IMR-90 (cell line): ENCODE measurements at regions not wholly inside any gene's neighbourhood (a gene's known extent, or its start where the extent isn't known, plus 50 kb on each side); places are given as distances from the start of the nearest gene placed in this dataset.
A peak's percentile ranks its signal among the peaks of the same experiment; 100 is the strongest.

ENCODE experiments used
- ATAC-seq: fragments of 200-7000 bp; cut with Tn5 transposase; 2 replicates; pipeline ENCODE4 v1.9.1; 2020; ENCODE audit warnings: low read depth, mild to moderate bottlenecking, moderate library complexity
- BruUV-seq: library from RNA; stranded (reverse); fragments of 400-500 nt; replicated peaks from 2 replicates; lab custom pipeline; 2021; lab: Mats Ljungman, UMichigan
- CTCF ChIA-PET: fragments of 300-600 bp; formaldehyde crosslinking; extraction: SDS; loops from one replicate; lab custom pipeline; 2021; ENCODE audit warnings: antibody characterized with exemption; lab: Yijun Ruan, JAX
- POLR2A ChIA-PET: fragments of 300-600 bp; sonication (Branson Sonifier 250); formaldehyde crosslinking; loops from one replicate; lab custom pipeline; 2022; ENCODE audit warnings: antibody characterized with exemption; ENCODE audit not compliant: unreplicated experiment; lab: Charles Lee
- DNase-seq: peaks from one replicate; pipeline ENCODE4 v3.0.0; 2013
- H2AFZ ChIP-seq: replicated peaks from 2 replicates; pipeline ENCODE3; 2013; ENCODE audit warnings: low read length, mild to moderate bottlenecking; ENCODE audit not compliant: poor library complexity
- H2AK5ac ChIP-seq: 2 replicates; pipeline ENCODE4 v1.6.1; 2013; ENCODE audit warnings: low read depth, low read length, inconsistent platforms
- H2AK9ac ChIP-seq: replicated peaks from 2 replicates; pipeline ENCODE3; 2013; ENCODE audit warnings: mild to moderate bottlenecking, low read depth, low read length, moderate library complexity; ENCODE audit not compliant: poor library complexity
- H2BK120ac ChIP-seq: 2 replicates; pipeline ENCODE4 v1.6.1; 2013; ENCODE audit warnings: low read depth, low read length, inconsistent platforms
- H2BK15ac ChIP-seq: 3 replicates; pipeline ENCODE4 v1.6.1; 2013; ENCODE audit warnings: low read depth, low read length, inconsistent platforms
- H2BK20ac ChIP-seq: 2 replicates; pipeline ENCODE4 v1.6.1; 2013; ENCODE audit warnings: low read depth, mild to moderate bottlenecking, inconsistent platforms, low read length, moderate library complexity
- H2BK5ac ChIP-seq: 2 replicates; pipeline ENCODE4 v1.6.1; 2013; ENCODE audit warnings: mild to moderate bottlenecking, low read depth, low read length, inconsistent platforms; ENCODE audit not compliant: poor library complexity, severe bottlenecking
- H3K14ac ChIP-seq: replicated peaks from 2 replicates; pipeline ENCODE4 v1.6.1; 2013; ENCODE audit warnings: low read depth, low read length, inconsistent platforms
- H3K18ac ChIP-seq: 2 replicates; pipeline ENCODE4 v1.6.1; 2013; ENCODE audit warnings: low read depth, low read length, control low read depth
- H3K23ac ChIP-seq: 2 replicates; pipeline ENCODE4 v1.6.1; 2013; ENCODE audit warnings: low read depth, low read length, inconsistent platforms
- H3K27ac ChIP-seq: 2 replicates; pipeline ENCODE4 v1.5.1; 2013; ENCODE audit warnings: mild to moderate bottlenecking, control low read depth, low read length; ENCODE audit not compliant: insufficient read depth
- H3K27me3 ChIP-seq: 2 replicates; pipeline ENCODE4 v1.6.1; 2013; ENCODE audit warnings: low read length; ENCODE audit not compliant: control insufficient read depth, insufficient read depth
- H3K36me3 ChIP-seq: 2 replicates; pipeline ENCODE4 v1.6.1; 2013; ENCODE audit warnings: low read length, mixed read lengths; ENCODE audit not compliant: control insufficient read depth, insufficient read depth
- H3K4ac ChIP-seq: 2 replicates; pipeline ENCODE4 v1.6.1; 2013; ENCODE audit warnings: low read depth, low read length, inconsistent platforms
- H3K4me1 ChIP-seq: 2 replicates; pipeline ENCODE4 v1.6.1; 2013; ENCODE audit warnings: low read length, mixed read lengths; ENCODE audit not compliant: control insufficient read depth, insufficient read depth
- H3K4me2 ChIP-seq: 2 replicates; pipeline ENCODE4 v1.6.1; 2013; ENCODE audit warnings: low read depth, mild to moderate bottlenecking, control low read depth, low read length, moderate library complexity
- H3K4me3 ChIP-seq: 2 replicates; pipeline ENCODE4 v1.5.1; 2013; ENCODE audit warnings: low read depth, mild to moderate bottlenecking, control low read depth, low read length, moderate library complexity; ENCODE audit not compliant: insufficient read depth
- H3K56ac ChIP-seq: 2 replicates; pipeline ENCODE4 v1.6.1; 2013; ENCODE audit warnings: low read length, inconsistent platforms; ENCODE audit not compliant: insufficient read depth; ENCODE audit errors: extremely low read depth
- H3K79me1 ChIP-seq, 2 experiments: 2 replicates each; pipeline ENCODE4 v1.6.1; 2013; ENCODE audit warnings: low read length in 2 of 2, inconsistent platforms in 1 of 2, low read depth in 1 of 2
- H3K9ac ChIP-seq: 2 replicates; pipeline ENCODE4 v1.6.1; 2013; ENCODE audit warnings: low read depth, low read length, control low read depth
- H3K9me1 ChIP-seq: 2 replicates; pipeline ENCODE4 v1.6.1; 2013; ENCODE audit warnings: low read length, inconsistent platforms; ENCODE audit not compliant: insufficient read depth
- H3K9me3 ChIP-seq: 2 replicates; pipeline ENCODE4 v1.6.1; 2013; ENCODE audit warnings: low read length; ENCODE audit not compliant: control insufficient read depth, insufficient read depth
- H4K20me1 ChIP-seq: 2 replicates; pipeline ENCODE4 v1.6.1; 2013; ENCODE audit warnings: low read length, inconsistent platforms; ENCODE audit not compliant: insufficient read depth
- H4K5ac ChIP-seq: 2 replicates; pipeline ENCODE4 v1.6.1; 2013; ENCODE audit warnings: mild to moderate bottlenecking, low read depth, low read length, control low read depth
- H4K8ac ChIP-seq, 2 experiments: 2 replicates each; pipeline ENCODE4 v1.6.1; 2013; ENCODE audit warnings: low read depth in 2 of 2, low read length in 2 of 2, control low read depth in 1 of 2, inconsistent platforms in 1 of 2
- H4K91ac ChIP-seq: 2 replicates; pipeline ENCODE4 v1.6.1; 2013; ENCODE audit warnings: low read depth, low read length, inconsistent platforms; ENCODE audit not compliant: insufficient read depth
- BHLHE40 ChIP-seq: fragments of 150-350 bp; IDR thresholded peaks from 2 replicates; pipeline ENCODE4 v1.6.1; 2016; ENCODE audit warnings: mild to moderate bottlenecking, low read depth, low read length
- CEBPB ChIP-seq: IDR thresholded peaks from 2 replicates; pipeline ENCODE4 v1.6.1; 2012; ENCODE audit warnings: low read depth, low read length, improper control_type of control experiment
- CHD1 ChIP-seq: IDR thresholded peaks from 2 replicates; pipeline ENCODE4 v1.6.1; 2012; ENCODE audit warnings: low read depth, low read length, improper control_type of control experiment
- CTCF ChIP-seq: conservative IDR thresholded peaks from 2 replicates; pipeline ENCODE4 v1.5.1; 2012; ENCODE audit warnings: mild to moderate bottlenecking, low read depth, low read length, improper control_type of control experiment
- FOS ChIP-seq: fragments of 150-350 bp; IDR thresholded peaks from 2 replicates; pipeline ENCODE4 v1.6.1; 2016; ENCODE audit warnings: low read depth, low read length
- MAFK ChIP-seq: IDR thresholded peaks from 2 replicates; pipeline ENCODE4 v1.6.1; 2012; ENCODE audit warnings: low read depth, low read length, improper control_type of control experiment
- MAZ ChIP-seq: IDR thresholded peaks from 2 replicates; pipeline ENCODE4 v1.6.1; 2012; ENCODE audit warnings: low read depth, mild to moderate bottlenecking, low read length, improper control_type of control experiment, moderate library complexity, borderline replicate concordance
- MXI1 ChIP-seq: IDR thresholded peaks from 2 replicates; pipeline ENCODE4 v1.6.1; 2012; ENCODE audit warnings: low read depth, mild to moderate bottlenecking, low read length, moderate library complexity, borderline replicate concordance
- NFE2L2 ChIP-seq: fragments of 150-350 bp; IDR thresholded peaks from 2 replicates; pipeline ENCODE4 v1.6.1; 2016; ENCODE audit warnings: low read depth, mild to moderate bottlenecking, low read length
- POLR2A ChIP-seq: IDR thresholded peaks from 2 replicates; pipeline ENCODE4 v1.6.1; 2012; ENCODE audit warnings: mild to moderate bottlenecking, low read depth, low read length
- RAD21 ChIP-seq: IDR thresholded peaks from 2 replicates; pipeline ENCODE4 v1.6.1; 2012; ENCODE audit warnings: low read length, improper control_type of control experiment
- RCOR1 ChIP-seq: IDR thresholded peaks from 2 replicates; pipeline ENCODE4 v1.6.1; 2012; ENCODE audit warnings: mild to moderate bottlenecking, low read length, improper control_type of control experiment; ENCODE audit not compliant: insufficient replicate concordance
- RFX5 ChIP-seq: IDR thresholded peaks from 2 replicates; pipeline ENCODE4 v1.8.0; 2012; ENCODE audit warnings: low read depth, mild to moderate bottlenecking, low read length, moderate library complexity
- SMC3 ChIP-seq: fragments of 150-350 bp; IDR thresholded peaks from 2 replicates; pipeline ENCODE4 v1.6.1; 2016; ENCODE audit warnings: low read depth, mild to moderate bottlenecking, antibody characterized with exemption, low read length, moderate library complexity
- USF2 ChIP-seq: fragments of 150-350 bp; IDR thresholded peaks from 2 replicates; pipeline ENCODE4 v1.6.1; 2017; ENCODE audit warnings: mild to moderate bottlenecking, antibody characterized with exemption, low read length, low read depth
- WGBS, 2 experiments: methylation state at CpG; one replicate each; pipeline versions ENCODE4 v1.1.5 to v1.1.7; 2013; ENCODE audit warnings: missing lambda C conversion rate in 2 of 2; ENCODE audit not compliant: insufficient read length in 1 of 2; ENCODE audit errors: extremely low coverage in 2 of 2; 5-methylcytosine and 5-hydroxymethylcytosine counted together
- dilution Hi-C: fragments of 300-500 bp; cut with HindIII; formaldehyde crosslinking; loops from one replicate; pipeline ENCODE4 v1.14.3; 2018; ENCODE audit warnings: low sequenced_read_pairs; ENCODE audit not compliant: unreplicated experiment
- in situ Hi-C: fragments of 300-500 bp; cut with MboI; formaldehyde crosslinking; loops from 3 replicates; pipeline ENCODE4 v1.14.3; 2019; ENCODE audit warnings: low sequenced_read_pairs, inconsistent platforms, mixed read lengths
- intact Hi-C: fragments of 100-400 bp; cut with micrococcal nuclease; formaldehyde crosslinking; loops from 2 replicates; pipeline ENCODE4 v1.10.0; 2022
- TF ChIP-seq, protein P1 (sequence below): fragments of 150-350 bp; IDR thresholded peaks from 2 replicates; pipeline ENCODE4 v1.6.1; 2016; ENCODE audit warnings: low read depth, mild to moderate bottlenecking, low read length, moderate library complexity, borderline replicate concordance

GRCh38 chr10:78602201-78602932 lies 466.4 kb upstream of the ZMIZ1 start:
- no peak overlapping the region for H4K8ac ChIP-seq
- TF ChIP-seq NFE2L2 (no peak), RFX5 (no peak), MXI1 (no peak), RCOR1 (no peak), CEBPB (no peak), MAFK (no peak), RAD21 (no peak), USF2 (no peak), SMC3 (no peak), MAZ (no peak), CHD1 (no peak), FOS (no peak), CTCF (no peak), POLR2A (no peak), BHLHE40 (no peak)
- TF ChIP-seq, protein P1, sequence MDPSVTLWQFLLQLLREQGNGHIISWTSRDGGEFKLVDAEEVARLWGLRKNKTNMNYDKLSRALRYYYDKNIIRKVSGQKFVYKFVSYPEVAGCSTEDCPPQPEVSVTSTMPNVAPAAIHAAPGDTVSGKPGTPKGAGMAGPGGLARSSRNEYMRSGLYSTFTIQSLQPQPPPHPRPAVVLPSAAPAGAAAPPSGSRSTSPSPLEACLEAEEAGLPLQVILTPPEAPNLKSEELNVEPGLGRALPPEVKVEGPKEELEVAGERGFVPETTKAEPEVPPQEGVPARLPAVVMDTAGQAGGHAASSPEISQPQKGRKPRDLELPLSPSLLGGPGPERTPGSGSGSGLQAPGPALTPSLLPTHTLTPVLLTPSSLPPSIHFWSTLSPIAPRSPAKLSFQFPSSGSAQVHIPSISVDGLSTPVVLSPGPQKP, result no peak
- no peak overlapping the region for H4K91ac ChIP-seq
- DNase-seq (peak; percentile 19), ATAC-seq (no peak)
- H3K4me2 ChIP-seq, result no peak overlapping the region
- no peaks in the 10 kb centered on the region for H3K4me1 ChIP-seq
- POLR2A ChIA-PET, result no interaction called here
- no peak overlapping the region for H2AFZ ChIP-seq
- H2AK9ac ChIP-seq, result no peak overlapping the region
- no peak overlapping the region for H2AK5ac ChIP-seq
- BruUV-seq, result no TSS peak
- no peaks in the 10 kb centered on the region for H3K79me1 ChIP-seq
- no peaks in the 10 kb centered on the region for H3K36me3 ChIP-seq
- peaks cover 32% of the 10 kb centered on the region for H3K27me3 ChIP-seq
- in situ Hi-C loops, result no loop called here
- dilution Hi-C loops, result no loop called here
- no peak overlapping the region for H2BK5ac ChIP-seq
- H3K27ac ChIP-seq, result no peak overlapping the region
- intact Hi-C loops, result no loop called here
- no peak overlapping the region for H3K4me3 ChIP-seq
- no peak overlapping the region for H2BK20ac ChIP-seq
- H3K18ac ChIP-seq, result no peak overlapping the region
- no peak overlapping the region for H3K14ac ChIP-seq
- no peak overlapping the region for H3K4ac ChIP-seq
- no peaks in the 10 kb centered on the region for H3K9me3 ChIP-seq
- H4K20me1 ChIP-seq, result no peaks in the 10 kb centered on the region
- H3K56ac ChIP-seq, result no peak overlapping the region
- WGBS, 2 experiments, result 90% methylated on average over 2 of the region's 12 CpGs; no CpG with 5 or more reads in 1 of the 2 experiments
- H3K9me1 ChIP-seq, result no peaks in the 10 kb centered on the region; the same call in 1 of the 2 replicates
- H2BK15ac ChIP-seq, result no peak overlapping the region
- H3K23ac ChIP-seq, result no peak overlapping the region
- CTCF ChIA-PET, result no interaction called here
- no peak overlapping the region for H4K5ac ChIP-seq
- no peak overlapping the region for H2BK120ac ChIP-seq
- H3K9ac ChIP-seq, result no peak overlapping the region
